HAP-1 (cell line): ENCODE measurements at regions not wholly inside any gene's neighbourhood (a gene's known extent, or its start where the extent isn't known, plus 50 kb on each side); places are given as distances from the start of the nearest gene placed in this dataset.
A peak's percentile ranks its signal among the peaks of the same experiment; 100 is the strongest.
"Not testable (repeated sequence)": the region's sequence is repeated elsewhere in the genome, so short reads cannot be mapped to it uniquely, and the experiment has no call there.

Experiments
- DNase-seq, 2 experiments: peaks; one replicate each; pipeline ENCODE4 v3.0.0-alpha.2; 2016 to 2020; ENCODE audit warnings: low spot score in 2 of 2
- H3K27me3 ChIP-seq: fragments of 250-450 bp; sonication (Bioruptor Pico); 2 replicates; pipeline ENCODE4 v1.5.1; 2020; ENCODE audit warnings: low read depth, mild to moderate bottlenecking, moderate library complexity
- H3K36me3 ChIP-seq: fragments of 250-450 bp; sonication (Bioruptor Pico); replicated peaks from 2 replicates; pipeline ENCODE4 v1.5.1; 2020; ENCODE audit warnings: mild to moderate bottlenecking
- H3K4me1 ChIP-seq: fragments of 250-450 bp; sonication (Bioruptor Pico); 2 replicates; pipeline ENCODE4 v1.5.1; 2020; ENCODE audit warnings: mild to moderate bottlenecking
- H3K4me3 ChIP-seq: fragments of 250-450 bp; sonication (Bioruptor Pico); 2 replicates; pipeline ENCODE4 v1.5.1; 2020; ENCODE audit warnings: mild to moderate bottlenecking, moderate library complexity
- H3K9me3 ChIP-seq: fragments of 250-450 bp; sonication (Bioruptor Pico); 2 replicates; pipeline ENCODE4 v1.5.1; 2020; ENCODE audit warnings: mild to moderate bottlenecking, moderate library complexity
- in situ Hi-C: fragments of 300-500 bp; cut with MboI; formaldehyde crosslinking; loops from 3 replicates; pipeline ENCODE4 v1.14.3; 2020; ENCODE audit warnings: low sequenced_read_pairs, inconsistent platforms, mixed read lengths

- in situ Hi-C loops = no loop called here
Observed at GRCh38 chr11:98062714-98063113, 958.0 kb upstream of the CNTN5 start.

GRCh38 chr11:98068251-98068650 lies 952.5 kb upstream of the CNTN5 start:
- in situ Hi-C loops = no loop called here
- Histone ChIP-seq H3K27me3 (no peaks in the 10 kb centered on the region), H3K4me3 (no peak overlapping the region), H3K9me3 (no peaks in the 10 kb centered on the region), H3K4me1 (peaks cover 17% of the 10 kb centered on the region), H3K36me3 (no peaks in the 10 kb centered on the region)
- peak; percentile 18 to 98 for DNase-seq

More at GRCh38 chr11:98062714-98063113, 958.0 kb upstream of the CNTN5 start:
- peaks cover 10% of the 10 kb centered on the region for H3K4me1 ChIP-seq
- no peaks in the 10 kb centered on the region for H3K27me3 ChIP-seq
- no peaks in the 10 kb centered on the region for H3K36me3 ChIP-seq
- H3K4me3 ChIP-seq = no peak overlapping the region
- no peaks in the 10 kb centered on the region for H3K9me3 ChIP-seq
- no peak for DNase-seq

GRCh38 chr11:98069147-98069546 lies 951.6 kb upstream of the CNTN5 start:
- H3K27me3 ChIP-seq, in situ Hi-C loops: not testable (repeated sequence)

GRCh38 chr11:98069861-98070260 lies 950.9 kb upstream of the CNTN5 start:
- DNase-seq = no peak
- H3K4me1 ChIP-seq = peaks cover 17% of the 10 kb centered on the region
- no peak overlapping the region for H3K4me3 ChIP-seq
- no peaks in the 10 kb centered on the region for H3K27me3 ChIP-seq
- no peaks in the 10 kb centered on the region for H3K36me3 ChIP-seq
- in situ Hi-C loops = no loop called here
- no peaks in the 10 kb centered on the region for H3K9me3 ChIP-seq

More at GRCh38 chr11:98069147-98069546, 951.6 kb upstream of the CNTN5 start:
- H3K4me1 ChIP-seq = peaks cover 17% of the 10 kb centered on the region
- H3K4me3 ChIP-seq, DNase-seq, H3K9me3 ChIP-seq, H3K36me3 ChIP-seq: not testable (repeated sequence)

GRCh38 chr11:98090861-98091505 lies 929.8 kb upstream of the CNTN5 start:
- H3K36me3 ChIP-seq = no peaks in the 10 kb centered on the region
- no peaks in the 10 kb centered on the region for H3K9me3 ChIP-seq
- H3K27me3 ChIP-seq = no peaks in the 10 kb centered on the region
- in situ Hi-C loops = no loop called here
- H3K4me1 ChIP-seq = peaks cover 4% of the 10 kb centered on the region
- DNase-seq = no peak
- H3K4me3 ChIP-seq = no peak overlapping the region

GRCh38 chr11:98099371-98099770 lies 921.4 kb upstream of the CNTN5 start:
- H3K4me3 ChIP-seq = no peak overlapping the region
- no peaks in the 10 kb centered on the region for H3K9me3 ChIP-seq
- no peaks in the 10 kb centered on the region for H3K27me3 ChIP-seq
- in situ Hi-C loops = no loop called here
- no peaks in the 10 kb centered on the region for H3K36me3 ChIP-seq
- no peaks in the 10 kb centered on the region for H3K4me1 ChIP-seq
- no peak for DNase-seq

- no peak for DNase-seq
- Histone ChIP-seq H3K4me3 (no peak overlapping the region), H3K4me1 (no peaks in the 10 kb centered on the region), H3K9me3 (no peaks in the 10 kb centered on the region), H3K36me3 (no peaks in the 10 kb centered on the region), H3K27me3 (no peaks in the 10 kb centered on the region)
- in situ Hi-C loops = no loop called here
Observed at GRCh38 chr11:98100689-98101088, 920.1 kb upstream of the CNTN5 start.

- H3K9me3 ChIP-seq = no peaks in the 10 kb centered on the region
- DNase-seq = no peak
- H3K4me1 ChIP-seq = no peaks in the 10 kb centered on the region
- no peak overlapping the region for H3K4me3 ChIP-seq
- in situ Hi-C loops = no loop called here
- no peaks in the 10 kb centered on the region for H3K27me3 ChIP-seq
- no peaks in the 10 kb centered on the region for H3K36me3 ChIP-seq
Observed at GRCh38 chr11:98101329-98101728, 919.4 kb upstream of the CNTN5 start.

- Histone ChIP-seq H3K4me1 (no peaks in the 10 kb centered on the region), H3K4me3 (no peak overlapping the region), H3K9me3 (no peaks in the 10 kb centered on the region), H3K36me3 (no peaks in the 10 kb centered on the region), H3K27me3 (no peaks in the 10 kb centered on the region)
- no peak for DNase-seq
- in situ Hi-C loops = no loop called here
Observed at GRCh38 chr11:98104249-98104648, 916.5 kb upstream of the CNTN5 start.

- no peak for DNase-seq
- H3K27me3 ChIP-seq = no peaks in the 10 kb centered on the region
- no peaks in the 10 kb centered on the region for H3K4me1 ChIP-seq
- in situ Hi-C loops = no loop called here
- no peaks in the 10 kb centered on the region for H3K9me3 ChIP-seq
- H3K36me3 ChIP-seq = no peaks in the 10 kb centered on the region
- H3K4me3 ChIP-seq = no peak overlapping the region
Observed at GRCh38 chr11:98107736-98108135, 913.0 kb upstream of the CNTN5 start.

GRCh38 chr11:98110030-98110429 lies 910.7 kb upstream of the CNTN5 start:
- Histone ChIP-seq H3K27me3 (no peaks in the 10 kb centered on the region), H3K4me3 (no peak overlapping the region), H3K9me3 (no peaks in the 10 kb centered on the region), H3K4me1 (no peaks in the 10 kb centered on the region), H3K36me3 (no peaks in the 10 kb centered on the region)
- in situ Hi-C loops = no loop called here
- no peak for DNase-seq

- H3K27me3 ChIP-seq = no peaks in the 10 kb centered on the region
- peaks cover 6% of the 10 kb centered on the region for H3K4me1 ChIP-seq
- in situ Hi-C loops = no loop called here
- H3K4me3 ChIP-seq = no peak overlapping the region
- H3K9me3 ChIP-seq = no peaks in the 10 kb centered on the region; the same call in 1 of the 2 replicates
- DNase-seq = peak in 1 of 2 experiments; percentile 48
- H3K36me3 ChIP-seq = no peaks in the 10 kb centered on the region
Observed at GRCh38 chr11:98115873-98116272, 904.9 kb upstream of the CNTN5 start.

- H3K27me3 ChIP-seq = no peaks in the 10 kb centered on the region
- no peak for DNase-seq
- H3K36me3 ChIP-seq = no peaks in the 10 kb centered on the region
- in situ Hi-C loops = no loop called here
- H3K4me1 ChIP-seq = no peaks in the 10 kb centered on the region
- H3K4me3 ChIP-seq = no peak overlapping the region
- no peaks in the 10 kb centered on the region for H3K9me3 ChIP-seq
Observed at GRCh38 chr11:98130117-98130625, 890.6 kb upstream of the CNTN5 start.

GRCh38 chr11:98136357-98136756 lies 884.4 kb upstream of the CNTN5 start:
- no peaks in the 10 kb centered on the region for H3K4me1 ChIP-seq
- no peaks in the 10 kb centered on the region for H3K27me3 ChIP-seq
- DNase-seq = no peak
- H3K4me3 ChIP-seq = no peak overlapping the region
- no peaks in the 10 kb centered on the region for H3K9me3 ChIP-seq
- H3K36me3 ChIP-seq = no peaks in the 10 kb centered on the region
- in situ Hi-C loops = no loop called here

GRCh38 chr11:98137437-98137836 lies 883.3 kb upstream of the CNTN5 start:
- H3K36me3 ChIP-seq = no peaks in the 10 kb centered on the region
- no peaks in the 10 kb centered on the region for H3K27me3 ChIP-seq
- H3K4me1 ChIP-seq = no peaks in the 10 kb centered on the region
- H3K4me3 ChIP-seq = no peak overlapping the region
- no peaks in the 10 kb centered on the region for H3K9me3 ChIP-seq
- in situ Hi-C loops = no loop called here
- no peak for DNase-seq
